Testis (tissue), 2 donors: ENCODE measurements at regions not wholly inside any gene's neighbourhood (a gene's known extent, or its start where the extent isn't known, plus 50 kb on each side); places are given as distances from the start of the nearest gene placed in this dataset.

Experiments used
- DNase-seq: peaks from one replicate; pipeline ENCODE4 v3.0.0-alpha.2; 2019
- H3K27ac ChIP-seq, 2 donors: fragments of 200-600 bp; sonication (generic); one replicate each; pipeline ENCODE4 v1.5.1; 2019
- H3K27me3 ChIP-seq: fragments of 200-600 bp; sonication (generic); one replicate; pipeline ENCODE4 v1.5.1; 2019
- H3K36me3 ChIP-seq: fragments of 200-600 bp; sonication (generic); one replicate; pipeline ENCODE4 v1.5.1; 2017; ENCODE audit warnings: low read depth; ENCODE audit errors: missing control alignments
- H3K4me1 ChIP-seq: fragments of 200-600 bp; sonication (generic); one replicate; pipeline ENCODE4 v1.5.1; 2019
- H3K4me3 ChIP-seq, 2 donors: fragments of 200-600 bp; sonication (generic); one replicate each; pipeline ENCODE4 v1.5.1; 2017 to 2019
- H3K9me3 ChIP-seq: fragments of 200-600 bp; sonication (generic); one replicate; pipeline ENCODE4 v1.5.1; 2017
- CTCF ChIP-seq, 3 experiments: fragments of 450-650 bp in 2 of 3; fragments of 200-600 bp in 1 of 3; sonication (generic) in 1 of 3; IDR thresholded peaks; one replicate each; pipeline ENCODE4 v1.5.1; 2016 to 2019; ENCODE audit warnings: antibody characterized with exemption in 3 of 3, mild to moderate bottlenecking in 2 of 3, moderate library complexity in 1 of 3
- POLR2A ChIP-seq: fragments of 450-650 bp; IDR thresholded peaks from one replicate; pipeline ENCODE4 v1.6.1; 2017; ENCODE audit warnings: antibody characterized with exemption, mild to moderate bottlenecking, moderate library complexity
- WGBS, 2 donors: methylation state at CpG; one replicate each; pipeline ENCODE4 v1.1.5; 2018; 5-methylcytosine and 5-hydroxymethylcytosine counted together
- intact Hi-C: fragments of 100-400 bp; cut with DNase I; formaldehyde crosslinking; loops from one replicate; pipeline ENCODE4 v1.15.1; 2023; ENCODE audit warnings: low total_unique reads

GRCh38 chr4:159483782-159484741 is 381.2 kb downstream of the RAPGEF2 start:
- intact Hi-C loops: no loop called here
- WGBS, 2 donors: 83 to 86% methylated on average over 6 of the region's 6 CpGs

GRCh38 chr4:159484864-159485263 is 382.0 kb downstream of the RAPGEF2 start:
- WGBS, 2 donors: 62 to 67% methylated on average over 2 of the region's 2 CpGs
- intact Hi-C loops: no loop called here

More at GRCh38 chr4:159483782-159484741, 381.2 kb downstream of the RAPGEF2 start:
- no peak for DNase-seq
- H3K9me3 ChIP-seq: no peaks in the 10 kb centered on the region
- no peaks in the 10 kb centered on the region for H3K36me3 ChIP-seq
- TF ChIP-seq POLR2A (no peak), CTCF (IDR thresholded peaks at IDR 0.05) (no peak)
- H3K4me3 ChIP-seq: no peak overlapping the region
- H3K27ac ChIP-seq: no peak overlapping the region
- no peaks in the 10 kb centered on the region for H3K4me1 ChIP-seq
- H3K27me3 ChIP-seq: no peaks in the 10 kb centered on the region

GRCh38 chr4:159487284-159487747 is 384.4 kb downstream of the RAPGEF2 start:
- Histone ChIP-seq H3K27me3 (no peaks in the 10 kb centered on the region), H3K36me3 (no peaks in the 10 kb centered on the region), H3K27ac (no peak overlapping the region), H3K9me3 (no peaks in the 10 kb centered on the region), H3K4me3 (no peak overlapping the region), H3K4me1 (no peaks in the 10 kb centered on the region)
- TF ChIP-seq CTCF (IDR thresholded peaks at IDR 0.05) (peak; percentile 56 to 69 (median 67)), POLR2A (no peak)
- 8 to 9% methylated on average over 8 of the region's 8 CpGs for WGBS, 2 donors
- DNase-seq: peak; percentile 68
- intact Hi-C loops: no loop called here

More at GRCh38 chr4:159484864-159485263, 382.0 kb downstream of the RAPGEF2 start:
- H3K27me3 ChIP-seq: no peaks in the 10 kb centered on the region
- no peak overlapping the region for H3K27ac ChIP-seq
- H3K9me3 ChIP-seq: no peaks in the 10 kb centered on the region
- no peak for TF ChIP-seq POLR2A
- TF ChIP-seq CTCF (IDR thresholded peaks at IDR 0.05): no peak
- H3K4me1 ChIP-seq: no peaks in the 10 kb centered on the region
- DNase-seq: no peak
- no peak overlapping the region for H3K4me3 ChIP-seq
- H3K36me3 ChIP-seq: no peaks in the 10 kb centered on the region

- intact Hi-C loops: no loop called here
- 92 to 93% methylated on average over 1 of the region's 1 CpG for WGBS, 2 donors
- H3K4me3 ChIP-seq: no peak overlapping the region
These were observed 386.8 kb downstream of the RAPGEF2 start for GRCh38 chr4:159489646-159490045.

More at GRCh38 chr4:159489646-159490045, 386.8 kb downstream of the RAPGEF2 start:
- TF ChIP-seq POLR2A (no peak), CTCF (IDR thresholded peaks at IDR 0.05) (no peak)
- no peak for DNase-seq
- Histone ChIP-seq H3K4me1 (no peaks in the 10 kb centered on the region), H3K27me3 (no peaks in the 10 kb centered on the region), H3K27ac (no peak overlapping the region), H3K9me3 (no peaks in the 10 kb centered on the region), H3K36me3 (no peaks in the 10 kb centered on the region)
